ENCODE measurements at regions not wholly inside any gene's neighbourhood (a gene's known extent, or its start where the extent isn't known, plus 50 kb on each side); places are given as distances from the start of the nearest gene placed in this dataset.

GRCh38 chr16:54375071-54375470 lies 88.5 kb upstream of the IRX3 start:
- Histone ChIP-seq H3K27ac (no peak overlapping the region), H3K4me3 (ENCODE audit: low read depth, low read length) (no peak overlapping the region), H3K36me3 (no peaks in the 10 kb centered on the region), H3K27me3 (ENCODE audit: insufficient read depth, low read depth, severe bottlenecking) (no peaks in the 10 kb centered on the region), H3K9me3 (ENCODE audit: severe bottlenecking) (peaks cover 9% of the 10 kb centered on the region)
- TF ChIP-seq CTCF (IDR thresholded peaks at IDR 0.05; ENCODE audit: low read depth, low read length): no peak
- no peak for DNase-seq

GRCh38 chr16:54373534-54374520 lies 87.2 kb upstream of the IRX3 start:
- H3K4me3 ChIP-seq (ENCODE audit: low read depth, low read length): no peak overlapping the region
- TF ChIP-seq CTCF (IDR thresholded peaks at IDR 0.05; ENCODE audit: low read depth, low read length): no peak
- no peaks in the 10 kb centered on the region for H3K27me3 ChIP-seq (ENCODE audit: insufficient read depth, low read depth, severe bottlenecking)
- H3K36me3 ChIP-seq: no peaks in the 10 kb centered on the region
- peaks cover 9% of the 10 kb centered on the region for H3K9me3 ChIP-seq (ENCODE audit: severe bottlenecking)
- H3K27ac ChIP-seq: no peak overlapping the region
- DNase-seq: no peak

- Histone ChIP-seq H3K9me3 (ENCODE audit: severe bottlenecking) (no peaks in the 10 kb centered on the region), H3K27ac (no peak overlapping the region), H3K27me3 (ENCODE audit: insufficient read depth, low read depth, severe bottlenecking) (no peaks in the 10 kb centered on the region), H3K4me3 (ENCODE audit: low read depth, low read length) (no peak overlapping the region), H3K36me3 (no peaks in the 10 kb centered on the region)
- DNase-seq: no peak
- no peak for TF ChIP-seq CTCF (IDR thresholded peaks at IDR 0.05; ENCODE audit: low read depth, low read length)
Measured at GRCh38 chr16:54370278-54371040, 83.9 kb upstream of the IRX3 start.

GRCh38 chr16:54369861-54370260 lies 83.3 kb upstream of the IRX3 start:
- no peak for TF ChIP-seq CTCF (IDR thresholded peaks at IDR 0.05; ENCODE audit: low read depth, low read length)
- DNase-seq: no peak

GRCh38 chr16:54366943-54367342 lies 80.4 kb upstream of the IRX3 start:
- Histone ChIP-seq H3K27ac (no peak overlapping the region), H3K36me3 (no peaks in the 10 kb centered on the region), H3K27me3 (ENCODE audit: insufficient read depth, low read depth, severe bottlenecking) (no peaks in the 10 kb centered on the region), H3K4me3 (ENCODE audit: low read depth, low read length) (no peak overlapping the region), H3K9me3 (ENCODE audit: severe bottlenecking) (no peaks in the 10 kb centered on the region)
- no peak for DNase-seq
- no peak for TF ChIP-seq CTCF (IDR thresholded peaks at IDR 0.05; ENCODE audit: low read depth, low read length)

More at GRCh38 chr16:54369861-54370260, 83.3 kb upstream of the IRX3 start:
- Histone ChIP-seq H3K27ac (no peak overlapping the region), H3K27me3 (ENCODE audit: insufficient read depth, low read depth, severe bottlenecking) (no peaks in the 10 kb centered on the region), H3K4me3 (ENCODE audit: low read depth, low read length) (no peak overlapping the region), H3K9me3 (ENCODE audit: severe bottlenecking) (no peaks in the 10 kb centered on the region), H3K36me3 (no peaks in the 10 kb centered on the region)
